ENCODE measurements at regions not wholly inside any gene's neighbourhood (a gene's known extent, or its start where the extent isn't known, plus 50 kb on each side); places are given as distances from the start of the nearest gene placed in this dataset.

DNA sequence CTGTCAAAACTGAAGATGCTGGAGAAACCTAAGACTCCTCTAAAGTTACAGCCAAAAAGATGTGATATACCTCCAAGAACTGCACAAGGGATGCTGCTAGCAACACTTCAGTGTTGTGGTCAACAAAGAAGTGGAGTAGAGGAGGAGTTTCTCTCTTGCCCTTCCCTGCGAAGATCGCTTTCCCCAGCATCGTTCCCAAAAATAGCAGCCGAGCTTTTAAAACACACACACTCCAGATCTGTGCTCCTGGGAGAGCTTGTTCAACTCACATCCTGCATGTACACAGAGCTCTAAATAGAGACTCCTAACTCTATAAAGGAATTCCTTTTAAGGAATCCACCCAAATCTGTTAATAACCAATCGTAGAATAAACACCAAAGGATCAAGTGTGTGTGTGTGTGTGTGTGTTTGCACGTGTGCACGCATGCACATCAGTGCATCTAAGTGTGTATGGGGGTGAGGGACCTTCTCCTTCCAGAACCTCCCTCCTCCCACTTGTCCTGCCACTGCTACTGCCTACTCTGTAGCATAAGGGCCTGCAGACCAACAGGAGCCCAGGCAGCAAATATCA is 58.5 kb downstream of the PSMG1 start:
- DNase-seq (ENCODE audit: low read depth), result no peak

DNA sequence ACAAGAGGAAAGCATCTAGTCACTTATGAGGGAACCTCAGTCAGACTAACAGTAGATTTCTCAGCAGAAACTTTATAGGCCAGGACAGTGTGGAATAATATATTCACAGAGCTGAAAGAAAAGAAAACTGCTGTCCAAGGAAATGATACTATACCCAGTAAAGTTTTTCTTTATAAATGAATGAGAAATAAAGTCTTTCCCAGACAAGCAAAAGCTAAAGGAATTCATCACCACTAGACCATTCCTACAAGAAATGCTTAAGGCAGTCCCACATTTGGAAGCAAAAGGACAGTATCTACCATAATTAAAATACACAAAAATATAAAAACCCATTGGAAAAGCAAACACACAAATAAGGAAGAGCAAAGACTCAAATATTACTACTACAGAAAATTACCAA is 59.9 kb downstream of the PSMG1 start:
- no peak for DNase-seq (ENCODE audit: low read depth)

- DNase-seq (ENCODE audit: low read depth), result no peak
Measured at GRCh38 chr21:39121600-39122355, 61.5 kb downstream of the PSMG1 start.

DNA sequence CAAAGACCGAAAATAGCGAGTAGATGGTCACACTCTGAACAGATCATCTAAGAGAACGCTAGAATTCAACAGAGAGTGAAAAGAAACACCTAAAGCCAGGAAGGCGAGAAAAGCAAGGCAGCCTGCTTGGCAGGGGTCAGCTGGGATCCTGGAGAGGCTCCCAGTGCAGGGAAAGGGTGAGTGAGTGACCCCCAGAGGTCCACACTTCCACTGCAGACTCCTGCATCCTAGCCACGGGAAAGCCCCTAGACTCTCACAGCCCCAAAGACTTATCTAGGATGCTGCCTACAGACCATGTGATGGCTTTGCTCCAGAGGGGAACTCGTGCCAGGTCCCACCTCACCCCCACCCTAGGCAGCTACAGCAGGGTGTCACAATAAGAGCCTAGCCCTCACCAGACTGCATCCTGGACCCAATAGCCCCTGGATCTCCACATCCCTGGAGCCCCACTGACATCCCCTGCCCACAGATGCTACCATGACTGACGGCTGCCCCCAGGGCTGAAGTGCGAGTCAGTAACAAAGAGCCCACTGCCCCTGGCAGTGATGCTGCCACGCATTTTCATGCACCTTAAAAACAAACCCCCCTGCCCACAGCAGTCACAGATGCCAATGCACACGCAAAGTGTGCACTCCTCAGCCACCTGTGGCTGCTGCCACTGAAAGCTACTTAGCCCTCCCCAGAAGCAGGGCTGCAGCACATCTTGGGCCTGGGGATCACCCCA is 62.2 kb downstream of the PSMG1 start:
- DNase-seq (ENCODE audit: low read depth), result no peak

DNA sequence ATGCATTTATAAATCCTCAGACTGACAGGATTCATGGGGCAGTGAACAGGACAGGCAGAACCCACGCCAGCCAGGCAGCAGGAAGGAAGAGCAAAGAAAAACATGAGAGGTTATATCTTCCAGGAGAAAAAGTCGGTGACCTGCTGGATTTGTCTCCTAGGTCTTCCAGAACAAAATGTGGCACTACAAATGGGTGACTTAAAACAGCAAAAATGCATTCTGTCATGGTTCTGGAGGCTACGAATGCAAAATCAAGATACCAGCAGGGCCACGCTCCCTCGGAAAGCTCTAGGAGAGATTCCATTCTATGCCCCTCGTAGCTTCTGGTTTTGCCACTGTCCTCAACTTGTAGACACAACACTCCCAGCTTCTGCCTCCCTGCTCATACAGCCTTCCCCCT is 63.4 kb downstream of the PSMG1 start:
- DNase-seq (ENCODE audit: low read depth), result no peak

- no peak for DNase-seq (ENCODE audit: low read depth)
Measured at GRCh38 chr21:39118604-39119215, 64.5 kb downstream of the PSMG1 start.

- DNase-seq (ENCODE audit: low read depth), result no peak
Measured at GRCh38 chr21:39118061-39118460, 65.2 kb downstream of the PSMG1 start.

GRCh38 chr21:39117440-39117970 is 65.7 kb downstream of the PSMG1 start:
- DNase-seq (ENCODE audit: low read depth), result no peak

- DNase-seq (ENCODE audit: low read depth), result no peak
Measured at GRCh38 chr21:39116761-39117439, 66.4 kb downstream of the PSMG1 start.

DNA sequence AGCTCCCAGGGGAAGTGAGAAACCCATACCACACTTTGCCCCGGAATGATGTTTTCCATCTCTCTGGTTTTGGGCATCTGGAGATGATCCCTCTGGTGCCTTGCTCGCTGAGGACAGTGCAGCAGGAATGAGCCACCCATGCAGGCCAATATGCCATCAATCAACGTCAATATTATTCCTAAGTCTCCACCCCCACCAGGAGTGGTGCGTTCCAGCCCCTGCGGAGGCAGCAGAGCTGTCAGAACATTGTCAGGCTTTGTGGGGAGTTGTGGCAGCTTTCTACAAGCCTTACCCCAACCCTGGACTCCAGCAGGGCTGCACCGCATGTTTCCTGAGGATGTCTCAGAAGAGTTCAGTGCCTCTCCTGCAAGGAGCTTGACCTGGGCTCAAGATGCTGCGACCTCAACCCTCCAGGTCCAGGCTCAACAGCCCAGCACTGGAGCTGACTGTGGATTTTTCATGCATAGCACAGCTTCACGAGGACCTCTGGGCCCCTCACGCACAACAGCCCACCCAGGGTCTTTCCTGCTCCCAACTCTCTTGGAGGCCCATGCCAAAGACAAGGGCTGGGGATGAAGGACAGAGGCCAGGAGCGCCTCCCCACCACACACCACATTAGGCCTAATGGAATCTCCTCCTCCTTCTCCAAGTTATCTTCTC is 67.5 kb downstream of the PSMG1 start:
- no peak for DNase-seq (ENCODE audit: low read depth)

DNA sequence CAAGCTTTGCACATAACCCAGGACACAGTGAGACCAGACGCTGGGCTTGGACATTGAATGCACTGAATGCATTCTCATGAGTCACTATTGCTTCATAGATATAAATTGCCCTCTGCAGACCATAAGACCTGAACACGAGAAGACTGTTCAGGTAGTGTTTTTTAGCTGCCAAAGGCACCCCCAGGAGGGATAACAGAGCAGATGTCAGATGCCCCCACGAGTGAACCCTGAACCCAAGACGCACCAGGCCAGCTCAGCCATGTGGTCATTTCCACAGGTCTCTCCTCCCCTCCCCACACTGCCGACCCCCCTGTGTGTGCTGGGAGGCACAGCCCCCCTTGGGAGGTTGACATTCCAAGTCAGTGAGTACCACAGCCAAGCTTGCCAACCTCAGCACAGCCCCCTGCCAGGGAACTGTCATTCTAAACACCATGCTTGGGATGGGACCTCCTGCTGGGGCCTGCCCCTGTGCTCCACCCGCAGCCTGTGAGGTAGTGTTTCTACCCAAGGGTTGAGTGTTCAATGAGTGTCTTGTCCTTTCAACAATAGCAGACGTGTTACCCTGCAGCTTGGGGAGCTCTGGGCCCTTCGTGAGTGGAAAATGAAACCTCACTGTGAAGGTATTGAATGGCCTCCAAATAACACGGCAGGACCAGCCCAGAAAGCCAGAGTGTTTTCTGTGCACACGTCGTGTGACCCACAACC is 68.2 kb downstream of the PSMG1 start:
- no peak for DNase-seq (ENCODE audit: low read depth)

DNA sequence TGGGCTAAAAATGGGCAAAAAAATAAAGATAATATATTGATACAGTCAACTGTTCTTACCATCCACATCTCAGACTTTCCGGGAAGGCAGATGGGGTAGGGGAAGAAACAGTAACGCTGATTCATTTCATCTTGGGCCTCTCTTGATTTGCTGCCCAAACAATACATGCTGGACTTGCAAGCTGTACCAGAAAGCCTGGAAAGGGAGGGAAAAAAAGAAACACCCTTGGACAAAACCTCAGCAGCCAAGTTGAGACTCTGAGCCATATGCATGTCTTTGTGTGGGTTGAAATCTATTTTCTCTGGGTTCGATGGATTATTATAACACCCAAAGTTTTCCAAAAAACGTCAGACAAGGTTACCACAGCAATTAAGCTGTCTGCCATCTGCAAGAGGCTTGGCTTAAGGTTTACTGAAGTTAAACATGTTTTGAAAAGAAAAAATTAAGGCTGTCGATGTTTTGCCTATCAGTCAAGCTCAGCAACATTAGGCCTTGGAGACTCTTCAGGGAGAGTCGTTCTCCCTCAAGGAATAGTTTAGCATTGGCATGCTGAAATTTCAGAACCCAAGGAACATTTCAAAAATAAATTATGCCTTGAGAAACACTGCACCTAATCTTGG is 71.2 kb downstream of the PSMG1 start:
- DNase-seq (ENCODE audit: low read depth), result no peak

DNA sequence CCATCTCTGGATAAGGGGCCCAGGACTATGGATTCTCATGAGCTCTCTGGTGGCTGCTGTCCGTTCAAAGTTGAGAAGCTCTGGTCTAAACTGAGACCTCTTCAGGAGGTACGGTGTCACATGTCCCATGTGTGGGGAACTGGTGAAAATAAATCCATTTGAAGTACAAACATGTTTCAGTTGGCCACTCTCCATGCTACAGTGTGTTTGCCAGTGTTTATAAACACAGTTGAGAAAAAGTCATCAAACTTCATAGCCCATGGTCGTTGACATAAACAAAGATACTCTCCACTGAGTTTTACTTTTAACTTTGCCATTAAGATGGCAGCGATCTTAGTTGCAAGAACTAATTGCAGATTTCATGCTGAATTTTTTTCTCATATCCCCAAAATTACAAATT is 72.8 kb downstream of the PSMG1 start:
- no peak for DNase-seq (ENCODE audit: low read depth)

DNA sequence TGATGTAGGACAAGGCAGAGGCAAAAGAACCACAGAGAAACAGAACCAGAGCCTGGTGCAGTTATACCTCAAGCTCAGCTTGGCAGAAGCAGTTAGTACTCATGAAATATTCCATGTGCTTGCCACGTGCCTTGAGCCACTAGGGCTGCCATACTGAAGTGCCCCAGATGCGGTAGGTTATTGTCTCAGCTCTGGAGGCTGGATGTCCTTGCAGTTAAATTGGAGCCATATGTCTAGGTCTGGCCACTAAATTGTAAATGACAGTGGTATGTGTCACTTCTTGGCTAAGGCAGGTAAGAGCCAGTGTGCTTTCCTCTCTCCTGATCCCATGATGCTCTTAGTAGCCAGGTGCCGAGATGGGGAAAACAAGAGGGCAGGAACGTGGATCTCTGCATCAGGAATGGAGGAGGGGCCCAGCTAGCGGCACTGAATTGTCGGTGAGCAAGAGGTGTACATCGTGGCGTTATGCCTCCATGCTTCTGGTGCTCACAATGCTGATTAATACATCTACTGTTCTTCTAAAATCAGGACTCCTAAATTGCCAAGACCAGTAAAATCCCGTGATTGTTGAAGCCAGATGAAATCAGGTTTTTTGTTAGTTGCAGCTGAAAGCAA is 73.5 kb downstream of the PSMG1 start:
- no peak for DNase-seq (ENCODE audit: low read depth)

- DNase-seq (ENCODE audit: low read depth), result no peak
Measured at GRCh38 chr21:39109163-39109530, 74.1 kb downstream of the PSMG1 start.

DNA sequence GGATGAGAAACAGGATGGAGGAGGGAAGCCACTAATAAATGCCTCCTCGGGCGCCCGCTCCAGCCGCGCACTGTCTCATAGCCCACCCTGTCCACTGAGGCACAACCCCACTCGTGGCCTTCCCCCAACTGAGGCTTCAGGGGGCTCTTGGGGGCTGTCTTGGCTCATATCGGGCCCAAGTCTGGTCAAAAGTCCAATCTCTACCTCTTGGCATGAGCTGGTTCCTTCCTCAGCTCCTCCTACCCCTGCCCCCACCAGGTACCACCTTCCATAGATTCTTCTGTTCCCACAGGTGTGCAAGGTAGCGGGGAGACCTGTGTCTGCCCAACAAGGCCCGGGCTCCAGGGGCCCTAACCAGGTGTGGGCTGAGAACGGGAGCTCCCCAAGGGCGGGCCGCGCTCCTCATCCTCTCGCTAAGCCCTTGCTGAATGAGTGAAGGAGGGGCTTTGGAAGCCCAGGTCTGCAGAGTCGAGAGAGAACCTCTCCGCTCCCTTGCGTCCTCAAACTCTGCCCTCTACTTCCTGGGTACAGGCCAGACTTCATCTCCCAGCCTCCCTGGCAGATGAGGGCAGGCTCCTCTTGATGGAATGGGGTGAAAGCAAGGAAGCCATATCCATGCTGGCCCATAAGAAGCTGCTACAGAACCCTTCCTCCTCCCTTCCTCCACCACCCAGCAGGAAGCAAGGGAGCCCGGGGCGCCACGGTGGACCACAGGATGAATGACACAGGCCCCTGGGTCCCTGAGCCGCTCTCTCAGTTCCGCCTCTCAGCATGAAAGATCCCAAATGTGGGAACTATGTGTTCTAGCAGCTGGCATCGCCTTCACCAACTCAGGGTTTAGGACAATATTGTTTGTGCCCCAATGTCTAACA is 74.7 kb downstream of the PSMG1 start:
- no peak for DNase-seq (ENCODE audit: low read depth)

DNA sequence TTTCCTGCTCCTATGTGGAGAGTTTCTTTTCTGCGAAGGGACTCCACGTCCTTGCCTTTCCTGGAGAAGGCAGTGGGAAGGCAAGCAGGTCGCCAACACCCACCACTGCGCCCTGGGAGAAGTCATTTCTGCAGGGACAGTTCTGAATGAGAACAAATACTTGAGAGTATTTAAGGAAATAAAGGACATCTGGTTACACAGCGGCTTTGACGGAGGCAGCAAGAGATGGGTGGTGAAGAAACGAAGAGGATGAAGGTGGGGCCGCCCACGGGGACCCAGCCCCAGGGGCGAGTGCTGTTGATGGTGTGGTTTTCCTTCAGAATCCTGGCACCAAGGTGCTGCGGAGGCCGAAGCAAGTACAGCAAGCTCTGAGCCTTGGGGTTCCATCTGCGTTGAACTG is 75.5 kb downstream of the PSMG1 start:
- DNase-seq (ENCODE audit: low read depth), result no peak

DNA sequence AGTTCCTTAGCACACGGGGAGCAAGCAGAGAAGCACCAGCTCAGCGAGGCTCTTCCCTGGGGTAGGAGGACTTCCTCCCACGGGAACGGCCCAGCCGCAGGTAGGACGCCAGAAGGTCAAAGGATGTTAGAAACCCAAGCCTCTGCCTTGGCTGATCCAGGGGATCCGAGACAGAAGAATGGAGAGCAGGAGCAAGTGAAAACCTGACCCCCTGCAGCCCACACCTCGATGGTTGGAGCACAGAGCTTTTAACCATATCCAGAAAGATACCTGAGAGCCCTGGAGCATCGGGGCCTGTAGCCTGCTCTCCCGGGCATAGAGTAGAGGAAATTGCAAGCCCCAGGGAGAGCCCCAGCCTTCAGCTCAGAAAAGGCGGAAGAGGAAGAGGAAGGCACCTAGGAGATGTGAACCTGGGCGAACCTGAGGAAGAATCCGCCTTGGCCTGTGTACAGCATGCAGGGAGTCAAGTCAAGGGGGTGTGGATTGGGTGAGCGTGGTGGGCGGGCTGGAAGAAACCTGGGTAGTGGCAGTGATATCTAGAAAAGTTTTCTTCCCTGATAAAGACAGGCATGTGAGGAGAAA is 76.3 kb downstream of the PSMG1 start:
- no peak for DNase-seq (ENCODE audit: low read depth)

DNA sequence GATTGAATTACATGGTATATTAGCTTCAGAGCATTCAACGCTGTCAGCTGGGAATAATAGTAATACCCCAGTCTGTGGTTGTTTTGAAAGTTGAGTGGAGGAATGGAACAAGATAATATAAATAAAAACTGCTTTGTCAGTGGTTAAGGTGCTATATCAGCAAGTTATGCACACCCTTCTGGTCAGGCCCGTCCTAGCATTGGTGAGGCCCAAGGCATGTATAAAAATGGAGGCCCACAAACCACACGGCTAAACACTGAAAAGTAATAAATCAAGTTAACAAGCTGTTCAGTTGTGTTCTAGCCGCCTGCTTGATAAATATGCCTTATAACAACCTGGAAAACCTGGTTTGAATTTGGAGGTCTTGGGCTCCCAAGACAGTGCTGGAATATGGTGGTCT is 77.4 kb downstream of the PSMG1 start:
- no peak for DNase-seq (ENCODE audit: low read depth)

Data from stimulated activated CD4-positive, alpha-beta T cell treated with anti-CD3 and anti-CD28 coated beads, Interleukin-2, amount 100 ng/mL, for 4 hours (primary cell).